SU-DHL-6 (cell line): ENCODE measurements at regions not wholly inside any gene's neighbourhood (a gene's known extent, or its start where the extent isn't known, plus 50 kb on each side); places are given as distances from the start of the nearest gene placed in this dataset.

Experiments
- CTCF ChIP-seq: fragments of 200-600 bp; sonication (generic); IDR thresholded peaks from one replicate; pipeline ENCODE4 v1.5.1; 2017; ENCODE audit warnings: antibody characterized with exemption, mild to moderate bottlenecking, low read length, moderate library complexity; ENCODE audit not compliant: insufficient read depth, poor library complexity, severe bottlenecking
- EZH2phosphoT487 ChIP-seq: fragments of 200-600 bp; sonication (generic), shearing (Covaris generic); conservative IDR thresholded peaks from 2 replicates; pipeline ENCODE4 v1.6.1; 2018; ENCODE audit warnings: mild to moderate bottlenecking, antibody characterized with exemption, low read length, moderate library complexity, mixed read lengths

GRCh38 chr5:38023371-38023770, 183.5 kb upstream of the GDNF start:
- TF ChIP-seq CTCF (no peak), EZH2phosphoT487 (no peak)
